A673 (cell line): ENCODE measurements at regions not wholly inside any gene's neighbourhood (a gene's known extent, or its start where the extent isn't known, plus 50 kb on each side); places are given as distances from the start of the nearest gene placed in this dataset.

Source experiments
- CTCF ChIP-seq: fragments of 300-800, 200-600 bp; sonication (generic); conservative IDR thresholded peaks from 2 replicates; pipeline ENCODE4 v1.5.1; 2017; ENCODE audit warnings: low read depth, mild to moderate bottlenecking, antibody characterized with exemption, low read length, moderate library complexity, mixed read lengths
- EZH2 ChIP-seq: fragments of 200-600 bp; sonication (generic); IDR thresholded peaks from 2 replicates; pipeline ENCODE4 v1.6.1; 2017; ENCODE audit warnings: borderline replicate concordance, low read depth, mild to moderate bottlenecking, mixed read lengths, antibody characterized with exemption, low read length; ENCODE audit not compliant: poor library complexity, severe bottlenecking

GRCh38 chr3:189563853-189564563 is 67.2 kb upstream of the TP63 start:
- TF ChIP-seq EZH2 (no peak), CTCF (no peak)
